ENCODE measurements at regions not wholly inside any gene's neighbourhood (a gene's known extent, or its start where the extent isn't known, plus 50 kb on each side); places are given as distances from the start of the nearest gene placed in this dataset.

- DNase-seq = no peak
Observed at GRCh38 chr10:130466271-130466997, 330.2 kb downstream of the GLRX3 start.

- no peak for DNase-seq
Observed at GRCh38 chr10:130470286-130470685, 334.1 kb downstream of the GLRX3 start.

DNA sequence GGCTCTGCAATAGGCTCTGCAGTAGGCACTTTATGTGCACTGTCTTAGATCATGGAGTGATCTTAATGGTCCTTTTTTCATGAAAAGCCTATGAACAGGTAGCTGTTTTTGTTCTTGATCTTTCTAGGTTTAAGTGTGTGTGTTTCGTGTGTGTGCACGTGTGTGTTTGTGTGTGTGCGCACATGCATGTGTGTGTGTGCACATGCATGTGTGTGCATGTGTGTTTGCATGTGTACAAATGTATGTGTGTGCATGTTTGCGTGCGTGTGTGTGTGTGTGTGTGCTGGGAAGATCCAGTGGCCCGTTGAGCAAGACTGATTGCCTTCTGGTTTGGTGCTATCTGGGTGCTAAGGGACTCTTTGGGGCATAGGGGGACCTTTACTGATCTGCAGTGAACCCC lies 334.8 kb downstream of the GLRX3 start:
- no peak for DNase-seq

- DNase-seq = no peak
Observed at GRCh38 chr10:130471486-130471885, 335.3 kb downstream of the GLRX3 start.

GRCh38 chr10:130472236-130472635 lies 336.0 kb downstream of the GLRX3 start:
- DNase-seq = no peak

GRCh38 chr10:130474591-130474990 lies 338.4 kb downstream of the GLRX3 start:
- no peak for DNase-seq

DNA sequence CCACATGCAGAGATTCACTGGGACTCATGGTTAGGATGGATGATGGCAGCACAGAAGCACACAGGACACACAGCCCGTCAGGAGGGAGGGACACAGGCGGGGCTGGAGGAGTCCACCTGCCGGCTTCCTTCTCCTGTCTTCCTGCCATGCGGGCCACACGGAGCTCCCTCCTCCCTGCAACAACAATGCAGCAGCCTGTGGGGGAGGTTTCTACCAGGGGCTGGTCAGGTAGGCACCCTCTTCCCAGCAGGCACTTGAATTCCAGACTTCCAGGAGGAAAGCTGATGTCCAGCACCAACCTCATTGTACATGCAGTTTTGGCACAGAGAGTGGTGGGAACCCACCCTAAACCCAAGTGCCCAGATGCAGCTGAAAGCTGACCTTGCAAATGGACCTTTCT lies 341.2 kb downstream of the GLRX3 start:
- DNase-seq = no peak

- no peak for DNase-seq
Observed at GRCh38 chr10:130479146-130479545, 343.0 kb downstream of the GLRX3 start.

GRCh38 chr10:130479926-130480325 lies 343.7 kb downstream of the GLRX3 start:
- no peak for DNase-seq

DNA sequence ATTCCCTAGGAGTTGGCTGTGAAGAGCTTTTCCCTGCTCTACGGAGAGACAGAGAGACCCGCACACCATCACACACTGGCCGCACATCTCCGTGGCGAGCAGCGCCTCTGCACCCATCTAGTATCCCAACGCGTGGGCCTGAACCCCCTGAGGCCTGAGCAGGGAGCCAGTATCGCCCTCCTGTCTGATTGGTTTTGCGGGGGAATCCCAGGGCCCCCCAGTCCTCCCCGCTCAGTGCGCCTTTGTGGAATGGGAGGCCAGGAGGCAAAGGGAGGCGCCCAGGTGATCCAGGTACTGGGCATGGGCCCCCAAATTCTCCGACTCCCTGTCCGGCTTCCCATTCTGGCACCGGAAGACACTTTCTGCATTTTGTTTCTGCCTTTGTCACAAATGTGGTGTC lies 344.3 kb downstream of the GLRX3 start:
- DNase-seq = no peak

DNA sequence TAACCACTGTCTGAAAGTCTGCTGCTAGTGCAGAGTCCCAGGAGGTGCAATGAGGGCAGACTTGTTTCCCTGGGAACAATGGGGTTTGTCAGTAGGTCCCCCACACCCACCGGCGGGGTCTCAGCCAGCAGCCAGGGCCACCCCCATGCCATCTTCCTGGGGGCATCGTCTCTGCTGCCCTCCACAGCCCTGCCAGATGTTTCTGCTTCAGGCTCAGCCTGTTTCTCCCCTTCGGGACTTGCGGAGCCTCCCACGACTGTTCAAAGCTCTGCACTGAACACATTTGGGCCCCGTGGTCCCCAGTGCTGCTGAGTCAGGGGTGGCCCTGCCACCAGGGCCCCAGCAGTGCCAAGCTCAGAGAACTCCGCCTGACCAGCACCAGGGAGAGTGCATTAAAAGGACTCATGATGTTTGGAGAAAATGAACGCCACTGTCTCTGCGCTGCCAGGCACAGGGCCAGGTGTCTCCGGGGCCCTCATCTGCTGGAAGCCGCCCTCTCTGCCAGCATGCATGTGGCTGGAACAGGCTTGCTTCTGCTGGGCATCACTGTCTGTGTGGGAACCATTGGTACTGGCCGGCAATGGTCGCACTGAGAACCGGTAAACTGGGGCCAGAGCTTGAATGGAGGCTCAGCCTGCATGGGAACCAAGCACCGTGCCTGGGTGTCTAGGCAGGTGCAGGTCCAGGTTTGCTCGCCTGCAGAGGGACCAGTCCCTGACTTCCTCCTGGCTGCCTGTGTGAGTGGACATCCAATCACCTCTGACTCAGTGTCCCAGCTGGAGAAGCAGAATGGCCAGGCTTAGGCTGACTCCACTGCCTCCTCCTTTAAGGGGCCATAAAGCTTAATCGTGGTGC lies 345.1 kb downstream of the GLRX3 start:
- DNase-seq = no peak

DNA sequence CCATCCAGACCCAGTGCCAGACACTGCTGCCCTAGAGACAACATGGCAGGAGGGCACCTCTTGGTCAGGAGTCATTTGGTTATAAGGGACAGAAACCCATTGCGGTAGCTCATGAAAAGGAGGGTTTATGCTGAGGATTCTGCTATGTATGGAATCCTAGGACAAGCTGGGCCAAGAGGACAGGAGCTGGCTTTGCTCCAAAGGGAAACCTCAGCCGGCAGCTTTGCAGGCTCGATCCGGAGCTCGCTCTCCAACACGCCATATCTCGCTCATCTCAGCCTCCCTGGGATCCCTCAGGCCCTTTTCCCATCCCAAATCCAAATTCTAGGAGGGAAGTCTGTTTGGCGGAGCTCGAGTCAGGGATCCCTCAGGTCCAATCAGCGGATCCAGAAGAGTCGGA lies 345.7 kb downstream of the GLRX3 start:
- no peak for DNase-seq

DNA sequence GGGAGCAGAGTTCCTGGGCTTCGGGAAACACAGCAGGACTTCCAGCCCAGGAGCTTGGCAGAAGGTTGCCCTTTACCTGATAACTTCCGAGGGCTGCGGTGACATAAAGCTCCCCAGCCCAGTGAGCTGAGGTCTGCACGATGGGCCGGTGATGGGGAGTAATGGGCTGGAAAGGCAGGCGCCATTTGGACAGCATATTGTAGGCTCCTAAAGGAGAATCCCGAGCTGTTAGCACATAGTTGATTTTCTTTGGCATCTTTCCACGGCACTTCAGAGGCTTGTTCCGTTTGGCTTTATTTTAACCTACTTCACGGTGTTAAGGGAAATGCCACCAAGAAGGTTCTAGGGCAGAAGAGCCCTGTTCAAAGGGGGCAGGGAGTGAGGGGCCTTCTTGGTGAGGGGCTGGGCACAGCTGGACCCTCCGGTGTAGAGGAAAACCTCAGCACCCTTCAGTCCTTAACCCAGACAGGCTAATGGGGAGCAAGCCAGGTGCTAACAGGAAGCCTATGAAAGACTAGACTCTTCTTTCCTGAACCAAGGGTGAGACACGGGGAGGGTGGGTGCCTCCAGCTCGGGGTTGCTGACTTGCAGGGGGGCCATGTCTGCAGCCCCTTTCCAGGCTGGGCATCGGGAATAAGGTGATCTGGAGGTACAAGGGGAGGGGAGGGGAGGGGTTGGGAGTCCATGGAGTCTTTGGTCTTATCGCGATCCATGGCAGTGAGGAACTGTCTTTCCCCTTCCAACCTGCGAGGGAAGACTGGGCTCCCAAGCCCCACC lies 347.7 kb downstream of the GLRX3 start:
- no peak for DNase-seq

- no peak for DNase-seq
Observed at GRCh38 chr10:130484468-130485180, 348.4 kb downstream of the GLRX3 start.

DNA sequence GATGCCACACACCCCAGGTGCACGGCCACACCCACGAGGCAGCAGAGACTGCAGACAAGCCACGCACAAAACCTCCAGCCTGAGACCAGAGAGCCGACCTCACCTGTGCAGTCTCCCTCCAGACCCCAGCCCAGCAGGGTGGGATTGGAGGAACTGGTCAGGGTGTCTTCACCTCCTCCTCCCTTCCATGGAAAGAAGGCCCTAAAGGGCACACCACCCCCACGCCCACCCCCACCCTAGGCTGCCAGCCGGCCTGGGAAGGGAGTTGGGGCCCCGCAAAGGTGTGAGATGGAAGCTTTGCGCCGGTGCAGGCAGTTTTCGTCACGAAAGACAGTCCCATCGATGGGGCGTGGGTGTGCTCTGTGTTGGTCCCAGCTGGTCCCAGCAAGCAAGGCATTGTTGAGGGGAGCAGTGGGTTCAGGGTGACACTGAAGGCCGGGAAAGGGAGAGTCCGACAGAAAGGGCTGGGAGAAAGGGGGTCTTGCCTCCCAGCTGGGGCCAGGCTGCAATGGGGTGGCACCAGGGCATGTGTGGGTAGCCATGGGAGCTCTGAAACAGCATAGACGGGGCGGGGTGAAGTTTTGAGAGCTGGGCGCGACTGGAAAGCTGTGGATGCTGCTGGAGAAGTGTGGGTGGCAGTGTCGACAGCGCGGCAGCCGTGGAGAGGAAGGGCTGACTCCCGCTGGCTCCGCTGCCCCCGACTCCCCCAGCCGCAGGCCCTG lies 349.2 kb downstream of the GLRX3 start:
- no peak for DNase-seq

- DNase-seq = no peak
Observed at GRCh38 chr10:130485958-130486895, 350.0 kb downstream of the GLRX3 start.

DNA sequence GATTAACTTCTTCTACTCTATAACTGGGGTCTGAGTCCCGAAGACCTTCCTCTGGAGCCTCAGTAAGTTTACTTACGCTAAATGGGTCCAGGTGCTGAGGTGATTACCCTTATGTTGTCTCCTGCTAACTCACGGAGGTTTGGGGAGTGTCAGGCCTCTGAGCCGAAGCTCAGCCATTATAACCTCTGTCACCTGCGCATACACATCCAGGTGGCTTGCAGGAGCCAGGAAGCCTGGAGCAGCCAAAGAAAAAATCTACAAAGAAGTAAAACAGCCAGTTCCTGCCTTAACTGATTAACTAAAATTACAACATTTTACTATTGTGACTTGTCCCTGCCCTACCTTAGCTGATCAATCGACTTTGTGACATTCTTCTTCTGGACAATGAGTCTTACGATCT lies 350.7 kb downstream of the GLRX3 start:
- no peak for DNase-seq

DNA sequence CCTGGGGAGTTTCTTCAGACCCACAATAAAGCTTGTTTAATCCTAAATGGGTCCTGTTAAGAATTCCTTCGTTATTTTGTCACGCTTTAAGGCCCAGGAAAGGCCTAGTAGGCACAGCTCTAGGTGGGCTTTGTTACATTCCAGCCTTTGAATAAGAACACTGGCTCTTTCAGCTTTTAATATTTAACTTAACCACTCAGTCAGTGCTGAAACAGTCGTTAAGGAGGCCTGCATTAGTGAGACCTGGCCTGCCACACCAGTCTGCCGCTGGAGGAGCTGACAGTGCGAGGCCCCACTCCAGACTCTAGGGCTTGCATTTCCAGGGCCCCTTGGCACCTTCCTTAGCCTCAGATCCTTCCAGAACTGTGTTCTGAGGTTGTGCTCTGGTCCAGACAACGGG lies 351.4 kb downstream of the GLRX3 start:
- DNase-seq = no peak

DNA sequence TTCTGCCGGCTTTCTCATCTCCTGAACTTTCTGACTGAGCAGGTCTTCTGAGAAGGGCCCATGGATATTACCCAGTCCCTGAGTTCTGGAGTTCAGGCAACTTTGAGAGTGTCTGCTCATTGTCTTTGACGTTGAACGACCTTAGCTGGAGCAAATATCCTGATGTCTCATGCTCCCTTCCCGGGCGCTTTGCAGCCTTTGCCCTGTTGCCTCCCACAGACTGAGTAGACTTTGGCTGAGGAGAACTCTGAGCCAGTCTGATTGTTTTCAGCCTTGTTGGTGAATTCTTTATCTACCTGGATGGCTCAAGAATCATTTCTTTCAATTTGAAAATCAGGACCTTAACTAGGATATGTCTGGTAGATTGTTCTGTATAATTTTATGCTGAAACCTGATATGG lies 353.7 kb downstream of the GLRX3 start:
- DNase-seq = no peak

DNA sequence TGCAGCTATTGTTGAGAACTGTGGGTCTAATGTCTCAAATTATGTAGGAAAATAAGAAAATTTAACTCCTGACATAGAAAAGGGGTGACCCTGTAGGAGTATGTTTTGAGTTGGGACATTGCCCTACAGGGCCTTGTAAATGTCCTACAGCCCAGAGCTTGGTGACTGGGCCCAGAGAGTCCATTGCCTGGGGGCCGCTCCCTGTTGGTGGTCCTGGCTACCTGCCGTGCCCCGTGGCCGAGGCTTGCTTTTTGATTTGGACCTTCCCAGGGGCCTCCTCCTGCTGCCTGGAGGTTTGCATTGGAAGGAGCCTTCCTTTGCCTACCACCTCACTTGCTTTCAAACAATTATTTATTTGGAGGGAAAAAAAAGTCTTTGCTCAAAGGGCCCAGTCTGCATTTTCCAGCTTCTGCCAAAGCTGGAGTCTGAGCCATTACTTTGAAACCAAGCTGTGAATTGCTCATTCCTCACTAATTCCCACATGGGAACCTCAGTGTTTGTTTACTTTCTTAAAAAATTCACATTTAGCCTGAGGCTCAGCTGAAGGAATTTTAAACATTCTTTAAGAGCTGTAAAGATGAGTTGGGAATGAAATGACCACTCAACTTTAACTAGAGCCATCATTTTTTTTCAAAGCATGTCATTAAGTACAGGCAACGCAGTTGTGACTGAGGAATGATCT lies 355.0 kb downstream of the GLRX3 start:
- no peak for DNase-seq

DNA sequence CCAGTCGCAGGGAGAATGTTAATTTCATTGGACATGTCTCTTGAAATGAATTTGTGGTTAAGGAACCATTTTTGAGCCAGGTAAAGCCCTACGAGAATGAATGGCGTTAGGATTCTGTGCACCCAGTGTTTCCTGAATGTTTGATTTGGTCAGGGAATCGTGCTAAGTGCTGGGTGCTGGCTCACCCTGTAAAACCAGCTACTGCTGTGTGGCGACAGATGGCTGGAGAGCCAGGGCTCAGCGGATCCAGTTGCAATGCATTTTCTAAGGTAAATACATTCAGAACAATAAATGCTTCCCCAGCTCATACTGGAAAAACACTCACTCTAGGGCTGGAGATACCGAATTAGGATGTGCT lies 355.5 kb downstream of the GLRX3 start:
- no peak for DNase-seq

All from CD4-positive, alpha-beta T cell treated with Interleukin-12 subunit alpha and Interleukin-12 subunit beta, for 1 hour (primary cell).